ENCODE measurements at regions not wholly inside any gene's neighbourhood (a gene's known extent, or its start where the extent isn't known, plus 50 kb on each side); places are given as distances from the start of the nearest gene placed in this dataset.

DNA sequence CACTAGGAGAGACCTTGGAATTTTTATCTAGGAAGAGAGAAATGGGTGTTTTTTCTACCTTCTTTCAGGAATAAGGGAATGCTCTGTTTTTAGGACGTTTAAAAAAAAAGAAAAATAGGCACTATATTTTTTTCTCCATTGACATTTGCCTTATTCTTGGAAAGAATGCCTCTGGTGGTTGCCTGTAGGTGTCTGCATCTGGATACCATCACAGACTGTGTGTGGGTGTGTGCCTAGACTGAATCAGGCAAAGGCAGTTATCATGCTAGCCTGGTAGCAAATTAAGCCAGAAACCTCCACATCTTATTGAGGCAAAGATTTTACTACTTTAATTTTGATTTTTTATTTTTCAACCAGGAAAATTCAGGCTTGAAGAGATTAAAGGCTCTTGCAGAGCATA, 513.6 kb upstream of the KCNMB2 start:
- TF ChIP-seq, protein P1, sequence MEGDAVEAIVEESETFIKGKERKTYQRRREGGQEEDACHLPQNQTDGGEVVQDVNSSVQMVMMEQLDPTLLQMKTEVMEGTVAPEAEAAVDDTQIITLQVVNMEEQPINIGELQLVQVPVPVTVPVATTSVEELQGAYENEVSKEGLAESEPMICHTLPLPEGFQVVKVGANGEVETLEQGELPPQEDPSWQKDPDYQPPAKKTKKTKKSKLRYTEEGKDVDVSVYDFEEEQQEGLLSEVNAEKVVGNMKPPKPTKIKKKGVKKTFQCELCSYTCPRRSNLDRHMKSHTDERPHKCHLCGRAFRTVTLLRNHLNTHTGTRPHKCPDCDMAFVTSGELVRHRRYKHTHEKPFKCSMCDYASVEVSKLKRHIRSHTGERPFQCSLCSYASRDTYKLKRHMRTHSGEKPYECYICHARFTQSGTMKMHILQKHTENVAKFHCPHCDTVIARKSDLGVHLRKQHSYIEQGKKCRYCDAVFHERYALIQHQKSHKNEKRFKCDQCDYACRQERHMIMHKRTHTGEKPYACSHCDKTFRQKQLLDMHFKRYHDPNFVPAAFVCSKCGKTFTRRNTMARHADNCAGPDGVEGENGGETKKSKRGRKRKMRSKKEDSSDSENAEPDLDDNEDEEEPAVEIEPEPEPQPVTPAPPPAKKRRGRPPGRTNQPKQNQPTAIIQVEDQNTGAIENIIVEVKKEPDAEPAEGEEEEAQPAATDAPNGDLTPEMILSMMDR (IDR thresholded peaks at IDR 0.05 in 4 of 5, conservative IDR thresholded peaks at IDR 0.05 in 1 of 5): no peak
- no peak for TF ChIP-seq POLR2A (IDR thresholded peaks at IDR 0.05)
